C4-2B (cell line): ENCODE measurements at regions not wholly inside any gene's neighbourhood (a gene's known extent, or its start where the extent isn't known, plus 50 kb on each side); places are given as distances from the start of the nearest gene placed in this dataset.
"Not testable (repeated sequence)": the region's sequence is repeated elsewhere in the genome, so short reads cannot be mapped to it uniquely, and the experiment has no call there.

Experiments used
- H3K27ac ChIP-seq: fragments of 450-650 bp; 2 replicates; pipeline ENCODE4 v1.5.1; 2017
- CTCF ChIP-seq: fragments of 450-650 bp; conservative IDR thresholded peaks from 2 replicates; pipeline ENCODE4 v1.5.1; 2017; ENCODE audit warnings: mild to moderate bottlenecking
- ZFX ChIP-seq: fragments of 450-650 bp; IDR thresholded peaks from 2 replicates; pipeline ENCODE4 v1.6.1; 2017

- no peak overlapping the region for H3K27ac ChIP-seq
- TF ChIP-seq CTCF (no peak), ZFX (no peak)
These were observed 488.1 kb upstream of the ARX start for GRCh38 chrX:25503826-25504225.

- no peak overlapping the region for H3K27ac ChIP-seq
- TF ChIP-seq ZFX (no peak), CTCF (no peak)
These were observed 492.0 kb upstream of the ARX start for GRCh38 chrX:25507801-25508200.

GRCh38 chrX:25519258-25519657 lies 503.5 kb upstream of the ARX start:
- H3K27ac ChIP-seq: no peak overlapping the region
- no peak for TF ChIP-seq ZFX
- TF ChIP-seq CTCF: no peak

GRCh38 chrX:25522443-25523010 lies 506.8 kb upstream of the ARX start:
- H3K27ac ChIP-seq: not testable (repeated sequence)

GRCh38 chrX:25523574-25524540 lies 508.1 kb upstream of the ARX start:
- TF ChIP-seq ZFX (no peak), CTCF (peak; percentile 70)
- H3K27ac ChIP-seq: no peak overlapping the region; the same call in 1 of the 2 replicates

GRCh38 chrX:25527156-25527555 lies 511.4 kb upstream of the ARX start:
- no peak for TF ChIP-seq CTCF
- TF ChIP-seq ZFX: no peak
- no peak overlapping the region for H3K27ac ChIP-seq

- no peak overlapping the region for H3K27ac ChIP-seq
- no peak for TF ChIP-seq ZFX
- no peak for TF ChIP-seq CTCF
These were observed 511.8 kb upstream of the ARX start for GRCh38 chrX:25527596-25527995.
